HCT116 (cell line): ENCODE measurements at regions not wholly inside any gene's neighbourhood (a gene's known extent, or its start where the extent isn't known, plus 50 kb on each side); places are given as distances from the start of the nearest gene placed in this dataset.

Experiments used
- ATAC-seq: fragments of 200-7000 bp; cut with Tn5 transposase; 2 replicates; pipeline ENCODE4 v1.9.1; 2020; ENCODE audit warnings: mild to moderate bottlenecking, moderate library complexity
- BruUV-seq: library from RNA; stranded (reverse); fragments of 400-500 nt; replicated peaks from 2 replicates; lab custom pipeline; 2021; lab: Mats Ljungman, UMichigan
- CTCF ChIA-PET: fragments of 300-600 bp; sonication (Branson Sonifier 250); formaldehyde crosslinking; loops from one replicate; lab custom pipeline; 2021; ENCODE audit warnings: antibody characterized with exemption; lab: Charles Lee
- POLR2A ChIA-PET: fragments of 300-600, 350-600 bp; sonication (Branson Sonifier 250); formaldehyde crosslinking; loops from one replicate; lab custom pipeline; 2021; ENCODE audit warnings: antibody characterized with exemption; lab: Charles Lee
- RAD21 ChIA-PET, 2 experiments: fragments of 300-600 bp; sonication (Branson Sonifier 250); formaldehyde crosslinking; loops; one replicate each; lab custom pipeline; 2023; ENCODE audit warnings: low total read pairs in 2 of 2; ENCODE audit not compliant: uncharacterized antibody in 2 of 2, unreplicated experiment in 2 of 2, low non-redundant PET in 1 of 2; lab: Charles Lee
- DNase-seq: peaks from one replicate; pipeline ENCODE4 v3.0.0-alpha.2; 2010; ENCODE audit warnings: low read depth, low spot score
- H2AFZ ChIP-seq: fragments of 200-600 bp; shearing (Covaris generic), sonication (generic); 2 replicates; pipeline ENCODE4 v1.6.1; 2017; ENCODE audit warnings: low read depth, mixed run types, mixed read lengths, antibody characterized with exemption, low read length; ENCODE audit not compliant: poor library complexity, severe bottlenecking
- H3K27ac ChIP-seq: 2 replicates; pipeline ENCODE4 v1.5.1; 2012; ENCODE audit warnings: low read depth, low read length
- H3K27me3 ChIP-seq: fragments of 200-600 bp; sonication (generic); 2 replicates; pipeline ENCODE4 v1.6.1; 2016; ENCODE audit warnings: mixed run types, low read length, mixed read lengths; ENCODE audit not compliant: insufficient read depth
- H3K36me3 ChIP-seq, 2 experiments: fragments of 200-500 bp in 1 of 2; fragments of 200-600 bp in 1 of 2; sonication (Bioruptor generic) in 1 of 2; sonication (generic) in 1 of 2; 2 replicates each; pipeline versions ENCODE4 v1.5.1 to v1.6.1; 2014 to 2016; ENCODE audit warnings: low read length in 2 of 2, inconsistent platforms in 1 of 2, mixed read lengths in 1 of 2, mixed run types in 1 of 2; ENCODE audit not compliant: insufficient read depth in 2 of 2, control insufficient read depth in 1 of 2
- H3K4me1 ChIP-seq, 2 experiments: fragments of 200-600 bp in 1 of 2; sonication (generic) in 1 of 2; 2 replicates each; pipeline versions ENCODE4 v1.5.1 to v1.6.1; 2012 to 2017; ENCODE audit warnings: low read length in 2 of 2, inconsistent platforms in 1 of 2, mild to moderate bottlenecking in 1 of 2, mixed read lengths in 1 of 2, mixed run types in 1 of 2, moderate library complexity in 1 of 2; ENCODE audit not compliant: insufficient read depth in 2 of 2, control insufficient read depth in 1 of 2
- H3K4me2 ChIP-seq: fragments of 200-600 bp; sonication (generic); 2 replicates; pipeline ENCODE4 v1.6.1; 2017; ENCODE audit warnings: mixed run types, low read length, mixed read lengths
- H3K4me3 ChIP-seq, 2 experiments: fragments of 200-600 bp in 1 of 2; sonication (generic) in 1 of 2; replicated peaks in 1 of 2; 2 replicates each; pipeline ENCODE4 v1.5.1; 2011 to 2016; ENCODE audit warnings: low read length in 2 of 2, control low read depth in 1 of 2, low read depth in 1 of 2, mild to moderate bottlenecking in 1 of 2, mixed read lengths in 1 of 2, mixed run types in 1 of 2
- H3K79me2 ChIP-seq: fragments of 200-600 bp; sonication (generic); 2 replicates; pipeline ENCODE4 v1.6.1; 2017; ENCODE audit warnings: mild to moderate bottlenecking, mixed run types, low read length, moderate library complexity, mixed read lengths; ENCODE audit not compliant: insufficient read depth
- H3K9ac ChIP-seq: fragments of 200-600 bp; sonication (generic); 2 replicates; pipeline ENCODE4 v1.6.1; 2016; ENCODE audit warnings: low read length, mixed read lengths
- H3K9me2 ChIP-seq: fragments of 200-600 bp; sonication (generic), shearing (Covaris generic); 2 replicates; pipeline ENCODE4 v1.6.1; 2017; ENCODE audit warnings: mixed run types, mild to moderate bottlenecking, moderate library complexity; ENCODE audit not compliant: insufficient read depth
- H3K9me3 ChIP-seq, 2 experiments: fragments of 200-500 bp in 1 of 2; fragments of 200-600 bp in 1 of 2; sonication (Bioruptor generic) in 1 of 2; sonication (generic) in 1 of 2; 2 replicates each; pipeline ENCODE4 v1.6.1; 2014 to 2017; ENCODE audit warnings: low read length in 2 of 2, mixed read lengths in 2 of 2, inconsistent platforms in 1 of 2, low read depth in 1 of 2, mild to moderate bottlenecking in 1 of 2, mixed run types in 1 of 2, moderate library complexity in 1 of 2; ENCODE audit not compliant: control insufficient read depth in 1 of 2, insufficient read depth in 1 of 2
- H4K20me1 ChIP-seq: fragments of 200-600 bp; sonication (generic), shearing (Covaris generic); 2 replicates; pipeline ENCODE4 v1.6.1; 2017; ENCODE audit warnings: mixed run types, mild to moderate bottlenecking, moderate library complexity; ENCODE audit not compliant: insufficient read depth
- CBX3 ChIP-seq: IDR thresholded peaks from 2 replicates; pipeline ENCODE4 v1.6.1; 2012; ENCODE audit warnings: low read depth
- CEBPB ChIP-seq: IDR thresholded peaks from 2 replicates; pipeline ENCODE4 v1.6.1; 2012; ENCODE audit warnings: low read depth
- EGR1 ChIP-seq: IDR thresholded peaks from 2 replicates; pipeline ENCODE4 v1.6.1; 2012; ENCODE audit warnings: low read depth
- EZH2 ChIP-seq: fragments of 200-600 bp; sonication (generic); IDR thresholded peaks from 2 replicates; pipeline ENCODE4 v1.6.1; 2017; ENCODE audit warnings: antibody characterized with exemption, mixed run types
- EZH2phosphoT487 ChIP-seq: fragments of 200-600 bp; IDR thresholded peaks from 2 replicates; pipeline ENCODE4 v1.6.1; 2018; ENCODE audit warnings: antibody characterized with exemption, borderline replicate concordance
- FOSL1 ChIP-seq: IDR thresholded peaks from 2 replicates; pipeline ENCODE4 v1.6.1; 2012; ENCODE audit warnings: low read depth
- JUND ChIP-seq: IDR thresholded peaks from 2 replicates; pipeline ENCODE4 v1.6.1; 2012
- SRF ChIP-seq: IDR thresholded peaks from 2 replicates; pipeline ENCODE4 v1.6.1; 2012; ENCODE audit warnings: low read depth
- ZFX ChIP-seq: fragments of 450-650 bp; IDR thresholded peaks from 2 replicates; pipeline ENCODE4 v1.6.1; 2017
- ZNF274 ChIP-seq: fragments of 200-500 bp; sonication (Bioruptor generic); IDR thresholded peaks from 2 replicates; pipeline ENCODE4 v1.6.1; 2014; ENCODE audit warnings: mild to moderate bottlenecking, low read depth, low read length, inconsistent platforms
- intact Hi-C: fragments of 100-400 bp; cut with micrococcal nuclease; formaldehyde crosslinking; loops from 2 replicates; pipeline ENCODE4 v1.10.0; 2022
- TF ChIP-seq, protein P1 (sequence below): IDR thresholded peaks from 2 replicates; pipeline ENCODE4 v1.6.1; 2012
- TF ChIP-seq, protein P2 (sequence below): IDR thresholded peaks from 2 replicates; pipeline ENCODE4 v1.6.1; 2012; ENCODE audit warnings: low read depth
- TF ChIP-seq, protein P3 (sequence below), 3 experiments: fragments of 200-600 bp in 1 of 3; sonication (generic) in 1 of 3; IDR thresholded peaks in 2 of 3; conservative IDR thresholded peaks in 1 of 3; 2 replicates each; pipeline ENCODE4 v1.5.1; 2012 to 2017; ENCODE audit warnings: low read depth in 2 of 3, low read length in 2 of 3, antibody characterized with exemption in 1 of 3, borderline replicate concordance in 1 of 3, control low read depth in 1 of 3, mild to moderate bottlenecking in 1 of 3, mixed read lengths in 1 of 3, mixed run types in 1 of 3, moderate library complexity in 1 of 3; ENCODE audit not compliant: insufficient read depth in 1 of 3
- TF ChIP-seq, protein P4 (sequence below): IDR thresholded peaks from 2 replicates; pipeline ENCODE4 v1.6.1; 2011; ENCODE audit warnings: mild to moderate bottlenecking, low read length, moderate library complexity; ENCODE audit not compliant: insufficient replicate concordance; ENCODE audit errors: extremely low read depth
- TF ChIP-seq, protein P5 (sequence below): IDR thresholded peaks from 2 replicates; pipeline ENCODE4 v1.6.1; 2012

DNA sequence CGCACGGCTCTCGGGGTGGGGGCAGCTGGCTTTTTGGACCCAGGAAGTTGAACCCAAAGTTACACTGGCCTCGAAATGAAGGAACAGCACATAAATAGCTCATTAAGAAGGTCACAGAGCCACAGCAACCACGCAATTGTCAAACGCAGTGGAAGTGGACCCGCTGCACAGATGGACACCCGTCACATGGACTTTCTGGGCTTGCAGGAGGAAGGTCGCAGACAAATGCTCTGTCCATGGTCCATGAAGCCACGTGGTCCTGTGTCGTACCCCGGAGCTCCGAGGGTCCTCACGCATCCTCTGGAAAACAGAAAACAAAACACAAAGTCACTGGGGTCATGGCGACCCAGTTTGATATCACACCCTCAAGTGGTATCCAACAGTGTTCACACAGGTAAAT lies 308.1 kb upstream of the SALL3 start:
- Histone ChIP-seq H3K4me2 (no peak overlapping the region), H3K4me3 (no peak overlapping the region), H2AFZ (no peak overlapping the region)
- no peak for DNase-seq
- CTCF ChIA-PET, result no interaction called here
- TF ChIP-seq, protein P1, sequence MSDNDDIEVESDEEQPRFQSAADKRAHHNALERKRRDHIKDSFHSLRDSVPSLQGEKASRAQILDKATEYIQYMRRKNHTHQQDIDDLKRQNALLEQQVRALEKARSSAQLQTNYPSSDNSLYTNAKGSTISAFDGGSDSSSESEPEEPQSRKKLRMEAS, result no peak
- TF ChIP-seq CBX3, result no peak
- TF ChIP-seq ZFX, result no peak
- TF ChIP-seq FOSL1, result no peak
- TF ChIP-seq, protein P2, sequence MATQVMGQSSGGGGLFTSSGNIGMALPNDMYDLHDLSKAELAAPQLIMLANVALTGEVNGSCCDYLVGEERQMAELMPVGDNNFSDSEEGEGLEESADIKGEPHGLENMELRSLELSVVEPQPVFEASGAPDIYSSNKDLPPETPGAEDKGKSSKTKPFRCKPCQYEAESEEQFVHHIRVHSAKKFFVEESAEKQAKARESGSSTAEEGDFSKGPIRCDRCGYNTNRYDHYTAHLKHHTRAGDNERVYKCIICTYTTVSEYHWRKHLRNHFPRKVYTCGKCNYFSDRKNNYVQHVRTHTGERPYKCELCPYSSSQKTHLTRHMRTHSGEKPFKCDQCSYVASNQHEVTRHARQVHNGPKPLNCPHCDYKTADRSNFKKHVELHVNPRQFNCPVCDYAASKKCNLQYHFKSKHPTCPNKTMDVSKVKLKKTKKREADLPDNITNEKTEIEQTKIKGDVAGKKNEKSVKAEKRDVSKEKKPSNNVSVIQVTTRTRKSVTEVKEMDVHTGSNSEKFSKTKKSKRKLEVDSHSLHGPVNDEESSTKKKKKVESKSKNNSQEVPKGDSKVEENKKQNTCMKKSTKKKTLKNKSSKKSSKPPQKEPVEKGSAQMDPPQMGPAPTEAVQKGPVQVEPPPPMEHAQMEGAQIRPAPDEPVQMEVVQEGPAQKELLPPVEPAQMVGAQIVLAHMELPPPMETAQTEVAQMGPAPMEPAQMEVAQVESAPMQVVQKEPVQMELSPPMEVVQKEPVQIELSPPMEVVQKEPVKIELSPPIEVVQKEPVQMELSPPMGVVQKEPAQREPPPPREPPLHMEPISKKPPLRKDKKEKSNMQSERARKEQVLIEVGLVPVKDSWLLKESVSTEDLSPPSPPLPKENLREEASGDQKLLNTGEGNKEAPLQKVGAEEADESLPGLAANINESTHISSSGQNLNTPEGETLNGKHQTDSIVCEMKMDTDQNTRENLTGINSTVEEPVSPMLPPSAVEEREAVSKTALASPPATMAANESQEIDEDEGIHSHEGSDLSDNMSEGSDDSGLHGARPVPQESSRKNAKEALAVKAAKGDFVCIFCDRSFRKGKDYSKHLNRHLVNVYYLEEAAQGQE, result no peak
- TF ChIP-seq ZNF274, result no peak
- TF ChIP-seq EZH2, result no peak
- TF ChIP-seq, protein P3, sequence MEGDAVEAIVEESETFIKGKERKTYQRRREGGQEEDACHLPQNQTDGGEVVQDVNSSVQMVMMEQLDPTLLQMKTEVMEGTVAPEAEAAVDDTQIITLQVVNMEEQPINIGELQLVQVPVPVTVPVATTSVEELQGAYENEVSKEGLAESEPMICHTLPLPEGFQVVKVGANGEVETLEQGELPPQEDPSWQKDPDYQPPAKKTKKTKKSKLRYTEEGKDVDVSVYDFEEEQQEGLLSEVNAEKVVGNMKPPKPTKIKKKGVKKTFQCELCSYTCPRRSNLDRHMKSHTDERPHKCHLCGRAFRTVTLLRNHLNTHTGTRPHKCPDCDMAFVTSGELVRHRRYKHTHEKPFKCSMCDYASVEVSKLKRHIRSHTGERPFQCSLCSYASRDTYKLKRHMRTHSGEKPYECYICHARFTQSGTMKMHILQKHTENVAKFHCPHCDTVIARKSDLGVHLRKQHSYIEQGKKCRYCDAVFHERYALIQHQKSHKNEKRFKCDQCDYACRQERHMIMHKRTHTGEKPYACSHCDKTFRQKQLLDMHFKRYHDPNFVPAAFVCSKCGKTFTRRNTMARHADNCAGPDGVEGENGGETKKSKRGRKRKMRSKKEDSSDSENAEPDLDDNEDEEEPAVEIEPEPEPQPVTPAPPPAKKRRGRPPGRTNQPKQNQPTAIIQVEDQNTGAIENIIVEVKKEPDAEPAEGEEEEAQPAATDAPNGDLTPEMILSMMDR (IDR thresholded peaks at IDR 0.05 in 2 of 3, conservative IDR thresholded peaks at IDR 0.05 in 1 of 3; ENCODE audit: borderline replicate concordance in 1 of 3, insufficient read depth in 1 of 3, low read depth in 2 of 3, low read length in 2 of 3), result no peak
- TF ChIP-seq, protein P4, sequence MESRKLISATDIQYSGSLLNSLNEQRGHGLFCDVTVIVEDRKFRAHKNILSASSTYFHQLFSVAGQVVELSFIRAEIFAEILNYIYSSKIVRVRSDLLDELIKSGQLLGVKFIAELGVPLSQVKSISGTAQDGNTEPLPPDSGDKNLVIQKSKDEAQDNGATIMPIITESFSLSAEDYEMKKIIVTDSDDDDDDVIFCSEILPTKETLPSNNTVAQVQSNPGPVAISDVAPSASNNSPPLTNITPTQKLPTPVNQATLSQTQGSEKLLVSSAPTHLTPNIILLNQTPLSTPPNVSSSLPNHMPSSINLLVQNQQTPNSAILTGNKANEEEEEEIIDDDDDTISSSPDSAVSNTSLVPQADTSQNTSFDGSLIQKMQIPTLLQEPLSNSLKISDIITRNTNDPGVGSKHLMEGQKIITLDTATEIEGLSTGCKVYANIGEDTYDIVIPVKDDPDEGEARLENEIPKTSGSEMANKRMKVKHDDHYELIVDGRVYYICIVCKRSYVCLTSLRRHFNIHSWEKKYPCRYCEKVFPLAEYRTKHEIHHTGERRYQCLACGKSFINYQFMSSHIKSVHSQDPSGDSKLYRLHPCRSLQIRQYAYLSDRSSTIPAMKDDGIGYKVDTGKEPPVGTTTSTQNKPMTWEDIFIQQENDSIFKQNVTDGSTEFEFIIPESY, result no peak
- TF ChIP-seq EZH2phosphoT487, result no peak
- no peak for TF ChIP-seq EGR1
- TF ChIP-seq, protein P5, sequence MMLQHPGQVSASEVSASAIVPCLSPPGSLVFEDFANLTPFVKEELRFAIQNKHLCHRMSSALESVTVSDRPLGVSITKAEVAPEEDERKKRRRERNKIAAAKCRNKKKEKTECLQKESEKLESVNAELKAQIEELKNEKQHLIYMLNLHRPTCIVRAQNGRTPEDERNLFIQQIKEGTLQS, result no peak
- TF ChIP-seq SRF, result no peak
- TF ChIP-seq JUND, result no peak
- TF ChIP-seq CEBPB, result no peak
- TF ChIP-seq, all 23 proteins: peak for 0
- Histone ChIP-seq H3K36me3 (no peaks in the 10 kb centered on the region), H3K27ac (no peak overlapping the region), H3K79me2 (no peaks in the 10 kb centered on the region), H3K9ac (no peak overlapping the region), H3K9me2 (no peaks in the 10 kb centered on the region), H3K9me3 (no peaks in the 10 kb centered on the region), H3K27me3 (no peaks in the 10 kb centered on the region), H3K4me1 (no peaks in the 10 kb centered on the region), H4K20me1 (no peaks in the 10 kb centered on the region)
- intact Hi-C loops, result no loop called here
- ChIA-PET POLR2A (no interaction called here), RAD21 (no interaction called here)
- no TSS peak for BruUV-seq
- no peak for ATAC-seq
